ENCODE measurements at regions not wholly inside any gene's neighbourhood (a gene's known extent, or its start where the extent isn't known, plus 50 kb on each side); places are given as distances from the start of the nearest gene placed in this dataset.

GRCh38 chr16:52283584-52284375 lies 263.2 kb downstream of the TOX3 start:
- intact Hi-C loops (cut with DNase I), result no loop called here
- Histone ChIP-seq H3K9ac (ENCODE audit: low read length in 3 of 3) (no peak overlapping the region), H3K4me3 (ENCODE audit: low read length in 3 of 3) (no peak overlapping the region), H3K9me3 (ENCODE audit: control insufficient read depth in 2 of 3, insufficient read depth in 1 of 3, low read length in 3 of 3) (no peaks in the 10 kb centered on the region), H3K27ac (ENCODE audit: low read depth in 2 of 2, low read length in 2 of 2) (no peak overlapping the region), H3K27me3 (ENCODE audit: control insufficient read depth, insufficient read depth, low read length) (no peaks in the 10 kb centered on the region), H3K4me1 (ENCODE audit: control insufficient read depth in 2 of 3, insufficient read depth in 2 of 3, low read depth in 1 of 3, low read length in 3 of 3) (no peaks in the 10 kb centered on the region), H3K36me3 (ENCODE audit: control insufficient read depth in 2 of 3, insufficient read depth in 3 of 3, low read length in 3 of 3) (no peaks in the 10 kb centered on the region)
- TF ChIP-seq CTCF (IDR thresholded peaks at IDR 0.05; ENCODE audit: borderline replicate concordance, extremely low read depth, insufficient read depth), result no peak
- FAIRE-seq, result no peak
- no peak for DNase-seq

DNA sequence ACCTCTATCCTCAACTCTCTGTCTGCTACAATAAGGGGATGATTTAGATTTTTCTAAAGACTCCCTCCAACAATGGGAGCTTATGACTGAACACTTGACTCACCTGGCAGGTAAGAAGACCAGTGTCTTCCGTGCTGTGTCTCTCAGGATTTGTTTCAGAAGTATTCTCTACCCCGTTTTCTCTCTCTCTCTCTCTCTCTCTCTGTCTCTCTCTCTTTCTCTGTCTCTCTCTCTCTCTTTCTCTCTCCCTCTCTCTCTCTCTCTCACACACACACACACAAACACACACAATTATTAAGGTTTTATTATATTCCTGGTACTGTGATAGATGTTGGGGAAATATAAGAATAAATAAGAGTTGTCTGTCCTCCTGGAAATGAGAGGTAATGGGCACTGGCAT lies 263.9 kb downstream of the TOX3 start:
- Histone ChIP-seq H3K27ac (ENCODE audit: low read depth in 2 of 2, low read length in 2 of 2) (no peak overlapping the region), H3K9ac (ENCODE audit: low read length in 3 of 3) (no peak overlapping the region), H3K27me3 (ENCODE audit: control insufficient read depth, insufficient read depth, low read length) (no peaks in the 10 kb centered on the region), H3K9me3 (ENCODE audit: control insufficient read depth in 2 of 3, insufficient read depth in 1 of 3, low read length in 3 of 3) (no peaks in the 10 kb centered on the region), H3K4me1 (ENCODE audit: control insufficient read depth in 2 of 3, insufficient read depth in 2 of 3, low read depth in 1 of 3, low read length in 3 of 3) (no peaks in the 10 kb centered on the region), H3K36me3 (ENCODE audit: control insufficient read depth in 2 of 3, insufficient read depth in 3 of 3, low read length in 3 of 3) (no peaks in the 10 kb centered on the region), H3K4me3 (ENCODE audit: low read length in 3 of 3) (no peak overlapping the region)
- intact Hi-C loops (cut with DNase I), result no loop called here
- FAIRE-seq, result no peak
- DNase-seq, result no peak
- TF ChIP-seq CTCF (IDR thresholded peaks at IDR 0.05; ENCODE audit: borderline replicate concordance, extremely low read depth, insufficient read depth), result no peak

- H3K36me3 ChIP-seq (ENCODE audit: control insufficient read depth in 2 of 3, insufficient read depth in 3 of 3, low read length in 3 of 3), result no peaks in the 10 kb centered on the region
- H3K4me1 ChIP-seq (ENCODE audit: control insufficient read depth in 2 of 3, insufficient read depth in 2 of 3, low read depth in 1 of 3, low read length in 3 of 3), result no peaks in the 10 kb centered on the region
- no peaks in the 10 kb centered on the region for H3K9me3 ChIP-seq (ENCODE audit: control insufficient read depth in 2 of 3, insufficient read depth in 1 of 3, low read length in 3 of 3)
- H3K27ac ChIP-seq (ENCODE audit: low read depth in 2 of 2, low read length in 2 of 2), result no peak overlapping the region
- no peak overlapping the region for H3K4me3 ChIP-seq (ENCODE audit: low read length in 3 of 3)
- no peak for FAIRE-seq
- no peaks in the 10 kb centered on the region for H3K27me3 ChIP-seq (ENCODE audit: control insufficient read depth, insufficient read depth, low read length)
- no peak for TF ChIP-seq CTCF (IDR thresholded peaks at IDR 0.05; ENCODE audit: borderline replicate concordance, extremely low read depth, insufficient read depth)
- no peak for DNase-seq
- H3K9ac ChIP-seq (ENCODE audit: low read length in 3 of 3), result no peak overlapping the region
- intact Hi-C loops (cut with DNase I), result no loop called here
Measured at GRCh38 chr16:52280086-52280485, 266.9 kb downstream of the TOX3 start.
